Central memory CD8-positive, alpha-beta T cell (primary cell): ENCODE measurements at regions not wholly inside any gene's neighbourhood (a gene's known extent, or its start where the extent isn't known, plus 50 kb on each side); places are given as distances from the start of the nearest gene placed in this dataset.
"Not testable (repeated sequence)": the region's sequence is repeated elsewhere in the genome, so short reads cannot be mapped to it uniquely, and the experiment has no call there.

ENCODE experiments used
- ATAC-seq: fragments of 150-1000 bp; cut with Tn5 transposase; replicated peaks from 2 replicates; pipeline ENCODE4 v1.10.0; 2022; ENCODE audit warnings: mild to moderate bottlenecking, moderate FRiP score, moderate number of reproducible peaks; ENCODE audit not compliant: poor library complexity, severe bottlenecking; ENCODE audit errors: extremely low read depth
- DNase-seq, 2 donors: peaks; one replicate each; pipeline ENCODE4 v3.0.0; 2021; ENCODE audit warnings: low spot score in 2 of 2
- H3K27ac Mint-ChIP-seq: one replicate; pipeline ENCODE4 v1.8.0; 2022; ENCODE audit warnings: low read depth, mild to moderate bottlenecking, moderate library complexity, mixed read lengths
- H3K27me3 Mint-ChIP-seq: one replicate; pipeline ENCODE4 v1.8.0; 2022; ENCODE audit warnings: mixed read lengths
- H3K36me3 Mint-ChIP-seq: one replicate; pipeline ENCODE4 v1.8.0; 2022; ENCODE audit warnings: mild to moderate bottlenecking, moderate library complexity, mixed read lengths; ENCODE audit not compliant: insufficient read depth
- H3K4me1 Mint-ChIP-seq: one replicate; pipeline ENCODE4 v1.8.0; 2022; ENCODE audit warnings: mixed read lengths
- H3K4me3 Mint-ChIP-seq: one replicate; pipeline ENCODE4 v1.8.0; 2022; ENCODE audit warnings: mild to moderate bottlenecking, moderate library complexity, mixed read lengths
- H3K9me3 Mint-ChIP-seq: one replicate; pipeline ENCODE4 v1.8.0; 2022; ENCODE audit warnings: mixed read lengths

- ATAC-seq, H3K4me1 Mint-ChIP-seq, H3K27ac Mint-ChIP-seq, H3K4me3 Mint-ChIP-seq, H3K27me3 Mint-ChIP-seq, DNase-seq, H3K9me3 Mint-ChIP-seq, H3K36me3 Mint-ChIP-seq: not testable (repeated sequence)
Measured at GRCh38 chr2:91549316-91549715, 2857.8 kb downstream of the RPIA start.

GRCh38 chr2:91558234-91558633 lies 2866.8 kb downstream of the RPIA start:
- peaks cover 32% of the 10 kb centered on the region for H3K9me3 Mint-ChIP-seq
- H3K27me3 Mint-ChIP-seq, ATAC-seq, H3K4me1 Mint-ChIP-seq, H3K36me3 Mint-ChIP-seq, H3K27ac Mint-ChIP-seq, H3K4me3 Mint-ChIP-seq, DNase-seq: not testable (repeated sequence)

- not testable (repeated sequence) for H3K27me3 Mint-ChIP-seq, H3K4me3 Mint-ChIP-seq, H3K36me3 Mint-ChIP-seq, H3K4me1 Mint-ChIP-seq, ATAC-seq, DNase-seq, H3K27ac Mint-ChIP-seq
- H3K9me3 Mint-ChIP-seq = peaks cover 32% of the 10 kb centered on the region
Measured at GRCh38 chr2:91559269-91559668, 2867.8 kb downstream of the RPIA start.

GRCh38 chr2:91559886-91560614 lies 2868.6 kb downstream of the RPIA start:
- H3K9me3 Mint-ChIP-seq = peaks cover 32% of the 10 kb centered on the region
- H3K36me3 Mint-ChIP-seq, DNase-seq, H3K27ac Mint-ChIP-seq, H3K4me1 Mint-ChIP-seq, ATAC-seq, H3K27me3 Mint-ChIP-seq, H3K4me3 Mint-ChIP-seq: not testable (repeated sequence)

GRCh38 chr2:91562184-91562583 lies 2870.7 kb downstream of the RPIA start:
- ATAC-seq, H3K4me1 Mint-ChIP-seq, DNase-seq, H3K27me3 Mint-ChIP-seq, H3K4me3 Mint-ChIP-seq, H3K36me3 Mint-ChIP-seq, H3K27ac Mint-ChIP-seq: not testable (repeated sequence)
- peaks cover 32% of the 10 kb centered on the region for H3K9me3 Mint-ChIP-seq

- not testable (repeated sequence) for H3K4me3 Mint-ChIP-seq, H3K4me1 Mint-ChIP-seq, H3K36me3 Mint-ChIP-seq, H3K27ac Mint-ChIP-seq, ATAC-seq, DNase-seq, H3K27me3 Mint-ChIP-seq
- H3K9me3 Mint-ChIP-seq = peaks cover 14% of the 10 kb centered on the region
Measured at GRCh38 chr2:91564700-91565099, 2873.2 kb downstream of the RPIA start.

GRCh38 chr2:91565689-91566430 lies 2874.4 kb downstream of the RPIA start:
- not testable (repeated sequence) for H3K4me3 Mint-ChIP-seq

GRCh38 chr2:91566611-91567010 lies 2875.1 kb downstream of the RPIA start:
- not testable (repeated sequence) for ATAC-seq, H3K4me3 Mint-ChIP-seq, H3K27me3 Mint-ChIP-seq, H3K36me3 Mint-ChIP-seq, H3K27ac Mint-ChIP-seq, DNase-seq, H3K4me1 Mint-ChIP-seq, H3K9me3 Mint-ChIP-seq

More at GRCh38 chr2:91565689-91566430, 2874.4 kb downstream of the RPIA start:
- not testable (repeated sequence) for ATAC-seq, H3K27ac Mint-ChIP-seq, H3K36me3 Mint-ChIP-seq, H3K4me1 Mint-ChIP-seq, H3K27me3 Mint-ChIP-seq, DNase-seq, H3K9me3 Mint-ChIP-seq

GRCh38 chr2:91567546-91568335 lies 2876.3 kb downstream of the RPIA start:
- not testable (repeated sequence) for ATAC-seq, DNase-seq, H3K36me3 Mint-ChIP-seq, H3K27ac Mint-ChIP-seq, H3K27me3 Mint-ChIP-seq, H3K9me3 Mint-ChIP-seq, H3K4me1 Mint-ChIP-seq, H3K4me3 Mint-ChIP-seq

- H3K27ac Mint-ChIP-seq, DNase-seq, H3K9me3 Mint-ChIP-seq, ATAC-seq, H3K36me3 Mint-ChIP-seq, H3K27me3 Mint-ChIP-seq, H3K4me3 Mint-ChIP-seq, H3K4me1 Mint-ChIP-seq: not testable (repeated sequence)
Measured at GRCh38 chr2:91568391-91569338, 2877.2 kb downstream of the RPIA start.

GRCh38 chr2:91571239-91571923 lies 2879.9 kb downstream of the RPIA start:
- H3K27ac Mint-ChIP-seq, ATAC-seq, H3K9me3 Mint-ChIP-seq, H3K36me3 Mint-ChIP-seq, H3K4me1 Mint-ChIP-seq, H3K4me3 Mint-ChIP-seq, DNase-seq, H3K27me3 Mint-ChIP-seq: not testable (repeated sequence)
